Heart right ventricle (tissue), 16 donors: ENCODE measurements at regions not wholly inside any gene's neighbourhood (a gene's known extent, or its start where the extent isn't known, plus 50 kb on each side); places are given as distances from the start of the nearest gene placed in this dataset.

Experiments used
- ATAC-seq, 8 donors: fragments of 200-7000 bp; cut with Tn5 transposase; one replicate each; pipeline ENCODE4 v1.9.1; 2020; ENCODE audit warnings: mild to moderate bottlenecking in 8 of 8, moderate library complexity in 8 of 8, moderate number of reproducible peaks in 1 of 8
- DNase-seq, 2 donors: peaks; one replicate each; pipeline ENCODE4 v3.0.0-alpha.2; 2020
- H3K27ac ChIP-seq, 10 donors: fragments of 200-600 bp; sonication (generic) in 2 of 10; one replicate each; pipeline versions ENCODE4 v1.5.0 to v1.8.0; 2020 to 2022; ENCODE audit warnings: mild to moderate bottlenecking in 3 of 10
- H3K27me3 ChIP-seq, 7 donors: fragments of 200-600 bp; one replicate each; pipeline ENCODE4 v1.8.0; 2021 to 2022; ENCODE audit warnings: mild to moderate bottlenecking in 2 of 7
- H3K36me3 ChIP-seq, 9 donors: fragments of 200-600 bp; sonication (generic) in 1 of 9; one replicate each; pipeline versions ENCODE4 v1.5.0 to v1.8.0; 2020 to 2022; ENCODE audit warnings: mild to moderate bottlenecking in 2 of 9
- H3K4me1 ChIP-seq, 9 donors: fragments of 200-600 bp; sonication (generic) in 1 of 9; one replicate each; pipeline versions ENCODE4 v1.5.0 to v1.8.0; 2020 to 2022; ENCODE audit warnings: mild to moderate bottlenecking in 4 of 9
- H3K4me3 ChIP-seq, 10 donors: fragments of 200-600 bp; sonication (generic) in 2 of 10; one replicate each; pipeline versions ENCODE4 v1.5.0 to v1.8.0; 2020 to 2022; ENCODE audit warnings: mild to moderate bottlenecking in 7 of 10, moderate library complexity in 2 of 10
- H3K9me3 ChIP-seq, 11 donors: fragments of 200-600 bp in 10 of 11; sonication (generic) in 2 of 11; one replicate each; pipeline versions ENCODE4 v1.5.0 to v1.8.0; 2013 to 2022; ENCODE audit warnings: mild to moderate bottlenecking in 2 of 11, control low read depth in 1 of 11, moderate library complexity in 1 of 11
- CTCF ChIP-seq, 9 donors: fragments of 200-600 bp; sonication (generic) in 2 of 9; IDR thresholded peaks; one replicate each; pipeline versions ENCODE4 v1.5.0 to v1.8.0; 2021 to 2022; ENCODE audit warnings: antibody characterized with exemption in 9 of 9, mild to moderate bottlenecking in 5 of 9, moderate library complexity in 1 of 9
- WGBS, 2 donors: extraction: QIAGEN DNeasy Blood & Tissue Kit; methylation state at CpG; one replicate each; pipeline ENCODE4 v1.1.7; 2013; ENCODE audit warnings: inconsistent platforms in 1 of 2; 5-methylcytosine and 5-hydroxymethylcytosine counted together
- intact Hi-C, 10 donors: fragments of 100-400 bp; cut with DNase I; formaldehyde crosslinking; loops; one replicate each; pipeline versions ENCODE4 v1.11.1 to v1.14.2; 2022
- donor health status: Arrhythmogenic right ventricular cardiomyopathy.
- donor health status: ischemic (EF 13 %, LVEDD 7.1; RV severe dilation, severe dysfunction).
- donor health status: healthy with polysubstance abuse.
- donor health status: DM: no; HTN: yes; CAD: no.
- donor health status: DM: no; HTN: no; CAD: no.
- donor health status: ischemic (EF 25% LVEDD 6.9; RV normal size, moderate dysfunction).
- donor health status: ischemic (EF 25% LVEDD 5.7; RV mildly dilated, moderate dysfunction).
- donor health status: healthy.
- donor health status: DM: yes; HTN: yes; CAD: no.
- donor health status: Ischemic cardiomyopathy.
- donor health status: ischemic (EF 35%, LVEDD 5.7; RV mildly dilated, moderate dysfunction).
- donor health status: nonischemic (EF 11% LVEDD 7.7; RV severe dilation, severe dysfunction).
- donor health status: DM: yes; HTN: yes; CAD: no.
- donor health status: PGD.
- donor health status: ischemic (EF 29% LVEDD 5.4; RV normal size, mild dysfunction).
- donor health status: nonischemic (EF 23%, LVEDD 6.1; RV moderate dilation, normal function).

- peaks cover 3 to 31% (median 12%) of the 10 kb centered on the region in 9 donors for H3K4me1 ChIP-seq
- no peak overlapping the region for H3K4me3 ChIP-seq
- intact Hi-C loops = loop anchor here in 1 of 10 donors (10.0 kb wide), 1 partner anchor 188 kb away; no protein-coding TSS in a partner anchor
- ATAC-seq (no peak), DNase-seq (no peak)
- H3K36me3 ChIP-seq = no peaks in the 10 kb centered on the region
- WGBS, 2 donors = 74 to 84% methylated on average over 4 of the region's 4 CpGs
- no peak overlapping the region for H3K27ac ChIP-seq
- no peak for TF ChIP-seq CTCF (IDR thresholded peaks at IDR 0.05)
- no peaks in the 10 kb centered on the region for H3K9me3 ChIP-seq
- no peaks in the 10 kb centered on the region for H3K27me3 ChIP-seq
Measured at GRCh38 chr6:15882345-15882744, 219.5 kb upstream of the DTNBP1 start.

GRCh38 chr6:15881150-15881549 is 218.3 kb upstream of the DTNBP1 start:
- ATAC-seq = peak in 7 of 8 donors; percentile 32 to 70 (median 54)
- H3K36me3 ChIP-seq = no peaks in the 10 kb centered on the region
- peak in 1 of 2 donors; percentile 32 for DNase-seq
- peaks cover 3 to 33% (median 12%) of the 10 kb centered on the region in 9 donors for H3K4me1 ChIP-seq
- intact Hi-C loops = loop anchor here in 1 of 10 donors (10.0 kb wide), 1 partner anchor 186 kb away; no protein-coding TSS in a partner anchor
- H3K27me3 ChIP-seq = no peaks in the 10 kb centered on the region
- 70 to 77% methylated on average over 3 of the region's 3 CpGs for WGBS, 2 donors
- no peak for TF ChIP-seq CTCF (IDR thresholded peaks at IDR 0.05)
- H3K9me3 ChIP-seq = no peaks in the 10 kb centered on the region
- no peak overlapping the region for H3K4me3 ChIP-seq
- peak overlapping the region in 1 of 10 donors; percentile 57 for H3K27ac ChIP-seq

GRCh38 chr6:15880262-15880973 is 217.6 kb upstream of the DTNBP1 start:
- Histone ChIP-seq H3K27me3 (no peaks in the 10 kb centered on the region), H3K9me3 (no peaks in the 10 kb centered on the region), H3K36me3 (no peaks in the 10 kb centered on the region), H3K4me1 (peaks cover 3 to 33% (median 12%) of the 10 kb centered on the region in 9 donors), H3K4me3 (no peak overlapping the region), H3K27ac (peak overlapping the region in 5 of 10 donors; percentile 10 to 40 (median 32))
- WGBS, 2 donors = 78 to 83% methylated on average over 4 of the region's 4 CpGs
- intact Hi-C loops = loop anchor here in 1 of 10 donors (10.0 kb wide), 1 partner anchor 186 kb away; no protein-coding TSS in a partner anchor
- DNase-seq (no peak), ATAC-seq (peak in 1 of 8 donors; percentile 35)
- TF ChIP-seq CTCF (IDR thresholded peaks at IDR 0.05) = no peak

- TF ChIP-seq CTCF (IDR thresholded peaks at IDR 0.05) = no peak
- Histone ChIP-seq H3K4me1 (peaks cover 3 to 33% (median 12%) of the 10 kb centered on the region in 9 donors), H3K27ac (peak overlapping the region in 5 of 10 donors; percentile 18 to 40 (median 32)), H3K27me3 (no peaks in the 10 kb centered on the region), H3K9me3 (no peaks in the 10 kb centered on the region), H3K4me3 (no peak overlapping the region), H3K36me3 (no peaks in the 10 kb centered on the region)
- 25 to 27% methylated on average over 12 of the region's 12 CpGs for WGBS, 2 donors
- peak; percentile 76 to 81 for DNase-seq
- intact Hi-C loops = loop anchor here in 2 of 10 donors (10.0 kb wide), 2 partner anchors 185 to 245 kb away; partner anchors contain the start of gene MYLIP (in 1 of the 2)
- peak; percentile 70 to 91 (median 83) for ATAC-seq
Measured at GRCh38 chr6:15879371-15880261, 216.8 kb upstream of the DTNBP1 start.
